Effector memory CD8-positive, alpha-beta T cell (primary cell): ENCODE measurements at regions not wholly inside any gene's neighbourhood (a gene's known extent, or its start where the extent isn't known, plus 50 kb on each side); places are given as distances from the start of the nearest gene placed in this dataset.

ENCODE experiments used
- ATAC-seq: fragments of 150-1000 bp; cut with Tn5 transposase; replicated peaks from 2 replicates; pipeline ENCODE4 v1.10.0; 2021; ENCODE audit warnings: mild to moderate bottlenecking, moderate library complexity
- DNase-seq, 3 experiments: peaks; one replicate each; pipeline ENCODE4 v3.0.0; 2021
- H3K27ac Mint-ChIP-seq, 2 donors: one replicate each; pipeline ENCODE4 v1.8.0; 2022; ENCODE audit warnings: mild to moderate bottlenecking in 2 of 2, mixed read lengths in 2 of 2, moderate library complexity in 2 of 2
- H3K27me3 Mint-ChIP-seq, 2 donors: one replicate each; pipeline ENCODE4 v1.8.0; 2022; ENCODE audit warnings: mixed read lengths in 2 of 2
- H3K36me3 Mint-ChIP-seq: one replicate; pipeline ENCODE4 v1.8.0; 2022; ENCODE audit warnings: mild to moderate bottlenecking, moderate library complexity, mixed read lengths; ENCODE audit not compliant: insufficient read depth
- H3K4me1 Mint-ChIP-seq, 2 donors: one replicate each; pipeline ENCODE4 v1.8.0; 2022; ENCODE audit warnings: low read depth in 2 of 2, mixed read lengths in 2 of 2
- H3K4me3 Mint-ChIP-seq, 2 donors: one replicate each; pipeline ENCODE4 v1.8.0; 2022; ENCODE audit warnings: mild to moderate bottlenecking in 2 of 2, mixed read lengths in 2 of 2, moderate library complexity in 2 of 2
- H3K9me3 Mint-ChIP-seq, 2 donors: one replicate each; pipeline ENCODE4 v1.8.0; 2022; ENCODE audit warnings: mixed read lengths in 2 of 2

DNA sequence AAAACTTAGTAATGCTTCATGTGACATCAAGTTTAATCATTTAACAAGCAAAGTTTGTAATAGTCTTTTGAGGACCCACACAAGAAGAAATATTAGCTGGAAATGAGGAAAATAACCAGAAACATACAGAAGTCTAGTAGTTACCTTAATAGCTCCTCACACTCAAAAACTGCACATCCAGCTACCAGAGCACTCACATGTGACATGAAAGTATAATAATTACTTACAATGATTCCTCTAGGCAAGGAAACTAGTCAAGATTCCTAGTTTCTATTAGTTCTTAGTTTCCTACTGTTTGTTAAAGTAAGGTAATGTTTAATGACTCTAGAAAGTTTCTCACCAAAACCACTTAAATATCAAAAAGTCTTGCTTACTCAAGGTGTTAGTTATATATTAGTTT lies 335.8 kb downstream of the RAD51AP2 start:
- H3K27me3 Mint-ChIP-seq, result no peaks in the 10 kb centered on the region
- H3K4me1 Mint-ChIP-seq, result no peaks in the 10 kb centered on the region
- no peaks in the 10 kb centered on the region for H3K36me3 Mint-ChIP-seq
- H3K4me3 Mint-ChIP-seq, result no peak overlapping the region
- no peak for ATAC-seq
- no peak for DNase-seq
- H3K27ac Mint-ChIP-seq, result no peak overlapping the region
- peaks cover 3 to 12% of the 10 kb centered on the region in 2 donors for H3K9me3 Mint-ChIP-seq

DNA sequence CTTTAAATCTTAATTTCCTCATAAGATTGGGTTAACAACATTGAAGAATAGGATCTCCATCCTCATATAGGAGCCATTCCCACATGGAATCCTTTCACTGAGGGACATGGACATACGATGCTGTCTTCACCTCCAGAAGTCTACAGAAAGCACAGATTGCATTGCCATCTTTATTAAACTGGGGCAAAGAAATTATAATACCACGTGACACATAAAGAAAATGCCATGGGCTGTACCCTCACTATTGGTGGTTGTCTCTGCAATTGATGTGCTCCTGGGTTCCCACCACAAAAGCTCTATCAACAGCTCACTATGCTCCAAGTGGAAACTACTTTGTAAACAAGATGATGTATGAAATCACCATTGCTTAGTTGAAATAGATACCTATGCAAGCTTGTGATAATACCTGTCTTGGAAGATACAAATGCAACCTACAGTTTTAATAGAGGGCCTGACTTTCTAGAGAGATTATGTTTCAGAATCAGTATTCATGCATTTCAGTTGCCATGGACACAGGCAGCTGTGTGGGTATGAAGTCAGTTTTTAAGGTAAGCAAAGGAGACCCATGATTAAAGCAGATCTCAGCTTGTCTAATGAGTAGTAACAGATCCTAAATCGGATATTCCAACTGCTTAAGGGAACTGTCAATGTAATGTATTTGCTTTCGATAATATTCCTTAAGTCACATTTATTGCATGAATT lies 337.0 kb downstream of the RAD51AP2 start:
- no peaks in the 10 kb centered on the region for H3K4me1 Mint-ChIP-seq
- no peaks in the 10 kb centered on the region for H3K27me3 Mint-ChIP-seq
- H3K4me3 Mint-ChIP-seq, result no peak overlapping the region
- no peaks in the 10 kb centered on the region for H3K36me3 Mint-ChIP-seq
- DNase-seq, result no peak
- no peak for ATAC-seq
- peaks cover 5 to 13% of the 10 kb centered on the region in 2 donors for H3K9me3 Mint-ChIP-seq
- no peak overlapping the region for H3K27ac Mint-ChIP-seq

GRCh38 chr2:17179145-17179808 lies 339.0 kb downstream of the RAD51AP2 start:
- Mint-ChIP-seq H3K4me1 (no peaks in the 10 kb centered on the region), H3K4me3 (no peak overlapping the region), H3K36me3 (no peaks in the 10 kb centered on the region), H3K9me3 (peaks cover 7 to 15% of the 10 kb centered on the region in 2 donors), H3K27ac (no peak overlapping the region), H3K27me3 (no peaks in the 10 kb centered on the region)
- ATAC-seq, result no peak
- DNase-seq, result no peak

GRCh38 chr2:17177088-17177487 lies 341.2 kb downstream of the RAD51AP2 start:
- Mint-ChIP-seq H3K4me1 (no peaks in the 10 kb centered on the region), H3K27me3 (no peaks in the 10 kb centered on the region), H3K36me3 (no peaks in the 10 kb centered on the region), H3K4me3 (no peak overlapping the region), H3K27ac (no peak overlapping the region), H3K9me3 (peaks cover 7 to 23% of the 10 kb centered on the region in 2 donors)
- DNase-seq, result no peak
- ATAC-seq, result no peak

GRCh38 chr2:17171446-17172049 lies 346.7 kb downstream of the RAD51AP2 start:
- no peaks in the 10 kb centered on the region for H3K36me3 Mint-ChIP-seq
- H3K9me3 Mint-ChIP-seq, result peaks cover 10 to 36% of the 10 kb centered on the region in 2 donors
- DNase-seq, result no peak
- no peak overlapping the region for H3K4me3 Mint-ChIP-seq
- no peak for ATAC-seq
- H3K4me1 Mint-ChIP-seq, result no peaks in the 10 kb centered on the region
- H3K27me3 Mint-ChIP-seq, result no peaks in the 10 kb centered on the region
- H3K27ac Mint-ChIP-seq, result no peak overlapping the region

GRCh38 chr2:17166506-17166905 lies 351.7 kb downstream of the RAD51AP2 start:
- Mint-ChIP-seq H3K36me3 (no peaks in the 10 kb centered on the region), H3K27me3 (no peaks in the 10 kb centered on the region), H3K27ac (no peak overlapping the region), H3K9me3 (peaks cover 5 to 26% of the 10 kb centered on the region in 2 donors), H3K4me3 (no peak overlapping the region), H3K4me1 (no peaks in the 10 kb centered on the region)
- DNase-seq, result no peak
- no peak for ATAC-seq

DNA sequence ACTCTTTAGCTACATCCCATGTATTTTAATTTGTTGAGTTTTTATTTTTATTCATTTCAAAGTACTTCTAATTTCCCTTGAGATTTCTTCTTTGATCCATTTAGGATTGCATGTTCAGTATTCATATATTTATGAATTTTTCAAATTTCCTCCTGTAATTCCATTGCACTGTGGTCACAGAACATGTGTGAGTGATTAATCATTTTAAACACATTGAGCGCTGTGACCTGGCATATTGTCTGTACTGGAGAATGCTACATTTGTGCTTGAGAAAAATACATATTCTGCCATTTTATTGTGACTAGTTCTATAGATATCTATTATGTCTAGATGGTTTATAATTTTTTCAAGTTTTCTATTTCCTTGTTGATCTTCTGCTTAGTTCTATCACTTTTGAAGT lies 353.7 kb downstream of the RAD51AP2 start:
- Mint-ChIP-seq H3K36me3 (no peaks in the 10 kb centered on the region), H3K27ac (no peak overlapping the region), H3K4me3 (no peak overlapping the region), H3K9me3 (peaks cover 5 to 19% of the 10 kb centered on the region in 2 donors), H3K27me3 (no peaks in the 10 kb centered on the region), H3K4me1 (no peaks in the 10 kb centered on the region)
- DNase-seq (no peak), ATAC-seq (no peak)

GRCh38 chr2:17163638-17164037 lies 354.6 kb downstream of the RAD51AP2 start:
- ATAC-seq, result no peak
- no peak overlapping the region for H3K4me3 Mint-ChIP-seq
- H3K27me3 Mint-ChIP-seq, result no peaks in the 10 kb centered on the region
- H3K27ac Mint-ChIP-seq, result no peak overlapping the region
- H3K4me1 Mint-ChIP-seq, result no peaks in the 10 kb centered on the region
- H3K36me3 Mint-ChIP-seq, result no peaks in the 10 kb centered on the region
- no peak for DNase-seq
- H3K9me3 Mint-ChIP-seq, result peaks cover 8 to 12% of the 10 kb centered on the region in 2 donors

DNA sequence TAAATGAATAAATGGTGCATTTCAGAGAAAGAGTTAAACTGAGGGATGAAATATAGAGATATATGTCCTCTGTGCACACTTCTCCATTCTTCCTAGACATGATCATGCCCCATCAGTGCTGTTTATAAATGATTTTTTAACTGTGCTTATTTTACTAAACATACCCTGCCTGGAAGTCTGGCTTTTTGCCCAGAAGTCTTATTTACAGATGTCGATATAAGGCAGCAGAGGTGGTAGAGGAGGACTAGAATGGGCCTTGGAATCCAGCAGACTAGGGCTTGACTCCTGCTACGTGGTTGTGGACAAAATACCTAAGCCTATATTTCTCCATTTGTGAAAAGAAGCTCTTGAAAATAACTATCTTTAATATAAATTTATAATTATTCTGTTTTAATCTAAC lies 355.5 kb downstream of the RAD51AP2 start:
- DNase-seq (no peak), ATAC-seq (no peak)
- Mint-ChIP-seq H3K4me1 (no peaks in the 10 kb centered on the region), H3K27ac (no peak overlapping the region), H3K4me3 (no peak overlapping the region), H3K27me3 (no peaks in the 10 kb centered on the region), H3K9me3 (peaks cover 3 to 6% of the 10 kb centered on the region in 2 donors), H3K36me3 (no peaks in the 10 kb centered on the region)

DNA sequence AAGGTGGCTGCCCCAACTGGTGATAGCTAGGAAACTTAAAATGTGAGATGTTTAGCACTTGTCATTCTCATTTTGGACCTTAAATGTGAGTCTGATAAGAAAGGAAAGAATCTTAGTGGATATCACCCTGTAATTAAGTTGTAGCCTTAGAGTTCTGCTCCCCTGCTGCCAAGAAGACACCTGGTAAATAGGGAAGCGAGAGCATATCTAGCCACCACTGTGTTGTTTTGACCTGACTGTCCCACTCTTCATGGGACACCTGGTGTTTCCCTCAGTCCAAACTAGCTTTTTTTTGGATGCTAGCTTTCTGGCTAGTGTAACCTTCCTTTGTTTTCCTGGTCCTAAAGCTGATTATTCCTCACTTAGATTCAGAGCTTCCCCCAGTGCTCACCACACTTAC lies 357.6 kb downstream of the RAD51AP2 start:
- Mint-ChIP-seq H3K4me1 (no peaks in the 10 kb centered on the region), H3K27me3 (no peaks in the 10 kb centered on the region), H3K4me3 (no peak overlapping the region), H3K9me3 (peaks cover 0 to 6% of the 10 kb centered on the region in 2 donors), H3K36me3 (no peaks in the 10 kb centered on the region), H3K27ac (no peak overlapping the region)
- DNase-seq (no peak), ATAC-seq (no peak)

DNA sequence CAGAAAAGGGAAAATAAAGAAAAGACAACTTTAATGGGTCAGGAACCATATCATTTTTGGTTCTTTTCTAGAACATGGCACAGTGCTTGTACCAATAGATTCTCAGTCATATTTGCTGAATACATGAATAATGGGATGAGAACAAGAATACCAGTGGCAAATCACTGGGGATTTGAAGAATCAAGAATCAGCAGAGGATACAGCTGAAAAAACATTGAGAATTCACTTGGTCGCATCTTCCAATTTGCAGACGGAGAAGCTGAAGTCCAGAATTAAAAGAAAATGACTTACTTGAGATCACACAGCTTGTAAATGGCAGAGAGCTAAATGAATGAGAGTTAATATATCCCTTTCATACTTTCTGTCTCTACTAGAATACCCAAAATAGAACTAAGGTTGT lies 362.2 kb downstream of the RAD51AP2 start:
- H3K27me3 Mint-ChIP-seq, result no peaks in the 10 kb centered on the region
- no peaks in the 10 kb centered on the region for H3K36me3 Mint-ChIP-seq
- H3K4me1 Mint-ChIP-seq, result no peaks in the 10 kb centered on the region
- no peak overlapping the region for H3K4me3 Mint-ChIP-seq
- peaks cover 0 to 8% of the 10 kb centered on the region in 2 donors for H3K9me3 Mint-ChIP-seq
- ATAC-seq (no peak), DNase-seq (no peak)
- H3K27ac Mint-ChIP-seq, result no peak overlapping the region

- Mint-ChIP-seq H3K4me1 (no peaks in the 10 kb centered on the region), H3K27me3 (no peaks in the 10 kb centered on the region), H3K9me3 (peaks cover 9 to 25% of the 10 kb centered on the region in 2 donors), H3K36me3 (no peaks in the 10 kb centered on the region), H3K27ac (no peak overlapping the region), H3K4me3 (no peak overlapping the region)
- no peak for DNase-seq
- ATAC-seq, result no peak
These were observed 368.3 kb downstream of the RAD51AP2 start for GRCh38 chr2:17149945-17150344.

- H3K4me1 Mint-ChIP-seq, result no peaks in the 10 kb centered on the region
- DNase-seq (no peak), ATAC-seq (no peak)
- H3K9me3 Mint-ChIP-seq, result peaks cover 9 to 25% of the 10 kb centered on the region in 2 donors
- no peak overlapping the region for H3K4me3 Mint-ChIP-seq
- H3K36me3 Mint-ChIP-seq, result no peaks in the 10 kb centered on the region
- H3K27me3 Mint-ChIP-seq, result no peaks in the 10 kb centered on the region
- no peak overlapping the region for H3K27ac Mint-ChIP-seq
These were observed 369.7 kb downstream of the RAD51AP2 start for GRCh38 chr2:17148407-17149145.
